Vagina (tissue), 2 donors: ENCODE measurements at regions not wholly inside any gene's neighbourhood (a gene's known extent, or its start where the extent isn't known, plus 50 kb on each side); places are given as distances from the start of the nearest gene placed in this dataset.

Experiments
- POLR2A ChIP-seq, 2 donors: fragments of 450-650 bp; IDR thresholded peaks; one replicate each; pipeline ENCODE4 v1.6.1; 2017; ENCODE audit warnings: antibody characterized with exemption in 2 of 2, mild to moderate bottlenecking in 2 of 2, moderate library complexity in 2 of 2
- TF ChIP-seq, protein P1 (sequence below), 3 experiments: fragments of 450-650 bp in 2 of 3; fragments of 200-600 bp in 1 of 3; sonication (generic) in 1 of 3; IDR thresholded peaks; one replicate each; pipeline ENCODE4 v1.5.1; 2017 to 2019; ENCODE audit warnings: antibody characterized with exemption in 3 of 3, mild to moderate bottlenecking in 2 of 3, moderate library complexity in 2 of 3

DNA sequence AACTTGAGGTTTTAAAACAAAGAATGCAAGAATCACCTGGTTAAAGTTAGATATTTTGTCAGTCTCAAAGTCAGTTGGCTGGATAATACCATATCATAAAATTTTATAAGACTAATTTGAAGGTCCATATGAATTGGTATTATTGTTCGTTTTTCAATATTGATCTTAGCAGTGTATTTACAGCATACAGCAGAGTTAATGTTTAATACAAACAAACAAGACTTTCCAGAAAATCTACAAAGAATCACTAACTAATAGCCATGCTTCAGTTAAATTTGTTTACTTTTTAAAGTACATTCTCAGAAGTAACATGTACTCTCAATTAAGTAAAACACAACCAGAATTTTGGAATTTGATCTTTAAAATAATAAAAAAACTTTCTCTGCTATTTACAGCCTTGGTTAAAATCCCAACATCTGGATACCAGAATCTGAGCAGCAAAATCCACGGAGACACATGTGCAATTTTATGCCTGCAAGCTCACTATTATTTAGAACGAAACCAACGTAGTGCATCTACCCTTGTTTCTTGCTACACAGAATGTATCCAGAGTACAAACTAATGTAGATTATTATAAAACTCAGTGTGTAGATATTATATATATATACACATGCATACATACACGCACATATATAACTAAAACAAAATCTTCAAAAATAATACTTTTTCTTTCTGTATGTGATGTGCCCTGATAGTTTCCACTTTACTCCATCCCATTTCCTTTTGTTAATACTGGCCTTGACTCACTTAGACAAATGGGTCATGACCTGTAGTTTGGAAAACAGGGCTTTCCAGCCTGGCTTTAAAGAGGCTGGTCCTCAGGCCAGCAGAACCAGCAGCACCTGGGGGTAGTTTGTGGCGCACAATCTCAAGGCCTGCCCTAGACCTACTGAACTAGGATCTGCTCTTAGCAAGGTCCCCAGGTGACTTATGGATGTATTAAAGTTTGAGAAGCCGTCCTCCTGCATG, 63.6 kb upstream of the ERG start:
- TF ChIP-seq, protein P1, sequence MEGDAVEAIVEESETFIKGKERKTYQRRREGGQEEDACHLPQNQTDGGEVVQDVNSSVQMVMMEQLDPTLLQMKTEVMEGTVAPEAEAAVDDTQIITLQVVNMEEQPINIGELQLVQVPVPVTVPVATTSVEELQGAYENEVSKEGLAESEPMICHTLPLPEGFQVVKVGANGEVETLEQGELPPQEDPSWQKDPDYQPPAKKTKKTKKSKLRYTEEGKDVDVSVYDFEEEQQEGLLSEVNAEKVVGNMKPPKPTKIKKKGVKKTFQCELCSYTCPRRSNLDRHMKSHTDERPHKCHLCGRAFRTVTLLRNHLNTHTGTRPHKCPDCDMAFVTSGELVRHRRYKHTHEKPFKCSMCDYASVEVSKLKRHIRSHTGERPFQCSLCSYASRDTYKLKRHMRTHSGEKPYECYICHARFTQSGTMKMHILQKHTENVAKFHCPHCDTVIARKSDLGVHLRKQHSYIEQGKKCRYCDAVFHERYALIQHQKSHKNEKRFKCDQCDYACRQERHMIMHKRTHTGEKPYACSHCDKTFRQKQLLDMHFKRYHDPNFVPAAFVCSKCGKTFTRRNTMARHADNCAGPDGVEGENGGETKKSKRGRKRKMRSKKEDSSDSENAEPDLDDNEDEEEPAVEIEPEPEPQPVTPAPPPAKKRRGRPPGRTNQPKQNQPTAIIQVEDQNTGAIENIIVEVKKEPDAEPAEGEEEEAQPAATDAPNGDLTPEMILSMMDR (IDR thresholded peaks at IDR 0.05): no peak
- TF ChIP-seq POLR2A (IDR thresholded peaks at IDR 0.05): no peak
